Posterior cingulate gyrus (tissue), 11 donors: ENCODE measurements at regions not wholly inside any gene's neighbourhood (a gene's known extent, or its start where the extent isn't known, plus 50 kb on each side); places are given as distances from the start of the nearest gene placed in this dataset.
"Not testable (repeated sequence)": the region's sequence is repeated elsewhere in the genome, so short reads cannot be mapped to it uniquely, and the experiment has no call there.

Source experiments
- DNase-seq, 10 donors: peaks; one replicate each; pipeline versions ENCODE4 v3.0.0 to v3.0.0-alpha.2; 2020 to 2021; ENCODE audit warnings: mixed read lengths in 3 of 10
- intact Hi-C: fragments of 100-400 bp; cut with DNase I; formaldehyde crosslinking; loops from one replicate; pipeline ENCODE4 v1.15.1; 2023

DNA sequence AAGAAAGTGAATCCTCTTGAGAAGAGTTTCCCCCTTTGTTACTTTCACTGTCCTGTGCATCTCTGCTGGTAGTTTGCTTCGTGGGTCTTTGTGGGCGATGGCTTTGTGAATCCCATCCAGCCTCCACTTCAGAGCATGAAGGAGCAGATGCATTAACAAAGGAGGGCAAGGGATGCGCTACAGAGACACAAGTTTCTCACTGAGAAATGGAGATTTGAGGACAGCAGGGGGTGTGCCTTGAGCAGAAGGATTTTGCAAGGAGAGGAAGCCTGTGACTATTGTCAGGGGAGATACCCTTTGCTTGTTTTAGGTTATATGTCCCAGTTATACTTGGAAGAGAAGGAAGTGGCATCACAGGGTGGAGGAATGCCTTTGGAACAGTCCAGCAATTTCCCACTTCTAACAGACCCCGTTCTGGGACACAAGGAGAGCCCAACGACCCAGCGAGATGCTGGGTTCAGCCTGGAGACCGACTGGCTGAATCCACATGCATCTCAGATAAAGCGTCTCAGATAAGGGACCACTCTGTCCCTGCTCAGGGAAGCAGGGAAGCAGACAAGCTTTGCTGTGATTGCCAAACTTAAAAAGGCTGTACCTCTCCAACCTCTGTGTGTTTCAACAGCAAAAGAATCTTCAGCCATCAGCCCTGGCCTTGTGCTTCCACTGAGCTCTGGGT, 314.6 kb upstream of the GATB start:
- no peak for DNase-seq
- intact Hi-C loops = no loop called here

DNA sequence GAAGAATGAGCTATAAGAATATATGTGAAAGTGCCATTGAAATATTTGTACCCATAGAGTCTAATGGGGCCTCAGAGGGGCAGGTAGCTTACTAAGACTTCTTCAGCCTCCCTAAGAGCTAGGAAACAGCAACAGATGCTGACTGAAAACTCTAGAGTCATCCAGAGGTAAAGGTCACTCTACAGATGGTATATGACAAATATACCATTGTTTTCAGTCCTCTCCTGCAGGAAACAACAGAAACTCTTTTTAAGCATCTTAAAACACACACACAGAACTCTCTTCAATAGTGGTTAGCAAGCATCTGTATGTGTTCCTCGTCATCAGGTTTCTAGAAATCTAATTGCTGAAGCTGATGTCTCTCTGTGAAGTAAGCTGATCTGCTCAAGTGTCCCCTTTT, 313.8 kb upstream of the GATB start:
- intact Hi-C loops = no loop called here

DNA sequence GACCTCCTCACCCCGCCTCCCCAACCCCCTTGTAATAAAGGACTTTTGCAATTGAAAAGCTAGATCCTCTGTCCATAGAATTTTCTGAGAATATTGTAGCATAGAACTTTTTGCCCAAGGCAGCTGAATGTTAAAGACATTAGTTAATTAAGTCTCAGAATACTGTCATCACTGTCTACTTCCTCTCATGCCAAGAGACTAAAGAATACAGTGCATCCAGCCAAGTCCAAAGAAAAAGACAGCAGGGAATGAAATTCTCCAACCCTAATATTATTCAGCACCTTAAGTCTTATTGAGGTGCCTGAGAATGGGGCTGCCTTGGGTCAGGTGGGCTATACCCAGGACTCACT, 313.3 kb upstream of the GATB start:
- DNase-seq = no peak
- intact Hi-C loops = no loop called here

More for the DNA sequence above, 313.8 kb upstream of the GATB start:
- no peak for DNase-seq

DNA sequence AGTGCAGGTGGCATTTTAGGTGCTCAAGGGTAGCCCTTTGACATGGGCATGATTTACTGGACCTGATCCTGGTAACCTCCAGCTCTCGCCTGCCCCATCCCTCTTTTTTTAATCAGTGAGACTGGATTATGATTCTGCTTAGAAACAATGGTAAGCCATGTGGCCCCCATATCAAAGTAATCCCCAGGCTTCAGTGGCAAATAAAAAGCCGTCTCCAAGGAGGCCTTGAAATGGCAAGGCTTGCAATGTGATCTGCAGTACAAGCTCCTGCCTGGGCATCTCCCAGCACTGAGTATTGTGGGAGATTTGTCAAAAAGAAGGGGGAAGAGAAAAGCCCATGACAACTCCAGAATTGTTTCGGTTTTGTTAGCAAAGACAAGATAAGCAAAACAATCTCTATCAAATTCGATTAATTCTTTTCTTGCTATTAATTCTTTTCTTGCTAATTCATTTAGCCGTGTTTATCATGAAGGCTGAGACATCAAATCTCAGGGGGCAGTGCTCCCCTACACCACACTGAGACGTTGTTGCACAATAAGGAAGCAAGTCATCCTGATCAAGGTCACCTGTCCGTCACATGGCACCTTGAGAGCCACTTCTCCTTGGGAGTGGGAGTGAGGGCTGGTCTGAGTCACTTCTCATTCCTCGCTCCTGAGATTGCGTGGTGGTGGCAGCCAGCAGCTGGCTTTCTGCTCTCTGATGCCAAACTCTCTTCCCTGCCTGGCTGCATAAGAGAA, 312.7 kb upstream of the GATB start:
- DNase-seq = peak in 2 of 10 donors; percentile 84 to 85
- intact Hi-C loops = no loop called here

DNA sequence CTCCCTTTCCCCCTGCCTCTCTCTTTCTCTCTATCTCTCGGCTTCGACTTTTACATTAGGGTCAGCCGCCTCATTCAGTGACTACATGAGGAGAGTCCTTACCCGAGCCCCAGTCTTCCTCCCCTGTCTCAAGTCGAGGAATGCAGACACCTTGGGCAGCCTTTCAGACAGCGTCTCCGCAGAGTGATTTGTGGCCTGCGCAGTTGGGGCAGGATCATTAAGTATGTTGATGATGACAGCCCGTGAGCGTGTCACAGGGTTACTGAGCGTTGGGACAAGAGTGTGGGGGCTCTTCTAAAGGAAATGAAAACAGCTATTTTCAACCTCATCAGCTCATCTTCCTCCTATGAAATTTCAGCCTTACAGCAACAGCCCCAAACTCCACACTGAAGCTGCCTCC, 312.1 kb upstream of the GATB start:
- DNase-seq = no peak

DNA sequence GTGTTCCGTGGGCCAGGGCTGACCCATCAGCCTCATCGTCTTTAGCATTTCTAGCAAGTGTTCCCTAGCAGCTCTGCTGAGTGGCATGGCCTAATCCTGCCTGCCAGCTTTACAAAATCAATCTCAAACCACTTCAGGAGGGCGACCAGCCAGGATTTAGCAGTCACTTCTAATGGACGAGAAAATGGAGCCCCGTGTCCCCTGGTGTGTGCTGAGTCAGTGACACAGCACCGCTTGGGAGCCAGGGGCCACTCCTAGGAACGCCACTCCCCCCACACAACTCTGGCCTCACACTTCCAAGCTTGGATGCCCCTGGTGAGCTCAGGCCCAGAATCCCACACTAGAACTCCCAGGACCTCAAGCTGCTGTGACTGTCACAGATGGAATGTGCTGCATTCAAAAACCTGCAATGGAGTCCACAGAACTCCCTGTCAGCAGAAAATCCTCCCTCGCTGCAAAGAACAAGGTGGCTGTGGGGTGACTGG, 311.2 kb upstream of the GATB start:
- intact Hi-C loops = no loop called here
- DNase-seq = no peak

More for the DNA sequence above, 312.1 kb upstream of the GATB start:
- intact Hi-C loops = no loop called here

DNA sequence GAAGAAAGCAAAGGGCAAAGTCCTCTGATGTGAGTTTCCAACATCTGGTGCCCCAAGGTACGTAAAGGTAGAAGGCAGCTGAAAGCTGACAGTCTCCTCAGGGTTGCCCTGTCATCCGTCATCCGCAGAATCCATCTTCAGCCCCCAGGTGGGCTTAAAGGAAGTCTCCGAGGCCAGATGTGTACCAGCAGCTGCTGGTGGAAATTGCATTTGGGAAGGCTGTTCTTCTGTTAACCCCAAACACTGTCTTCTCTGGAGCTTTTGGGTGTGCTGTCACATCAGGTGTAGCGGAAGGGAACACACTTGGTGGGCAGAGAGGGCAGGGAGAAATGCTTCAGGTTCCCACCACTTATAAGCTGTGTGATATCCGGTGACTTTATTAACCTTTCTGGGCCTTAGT, 310.0 kb upstream of the GATB start:
- intact Hi-C loops = no loop called here
- no peak for DNase-seq

DNA sequence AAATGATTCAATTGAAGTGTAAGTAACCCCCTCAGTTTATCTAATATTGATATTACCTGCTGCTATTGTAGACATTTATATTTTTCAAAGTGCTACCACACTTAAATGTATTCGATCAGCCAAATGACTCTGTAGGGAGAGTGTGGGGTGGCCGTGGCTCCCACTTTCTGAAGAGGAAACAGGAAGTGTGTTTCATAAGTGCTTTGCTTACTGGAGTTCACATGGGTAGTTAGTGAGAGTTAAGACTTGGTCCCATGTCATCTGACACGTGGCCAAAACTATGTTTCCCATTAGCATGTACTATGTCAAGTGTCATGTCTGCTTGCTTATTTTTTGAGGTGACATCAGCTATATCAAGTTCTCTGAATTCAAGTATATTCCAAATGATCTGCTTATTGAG, 308.1 kb upstream of the GATB start:
- intact Hi-C loops = no loop called here
- DNase-seq = no peak

DNA sequence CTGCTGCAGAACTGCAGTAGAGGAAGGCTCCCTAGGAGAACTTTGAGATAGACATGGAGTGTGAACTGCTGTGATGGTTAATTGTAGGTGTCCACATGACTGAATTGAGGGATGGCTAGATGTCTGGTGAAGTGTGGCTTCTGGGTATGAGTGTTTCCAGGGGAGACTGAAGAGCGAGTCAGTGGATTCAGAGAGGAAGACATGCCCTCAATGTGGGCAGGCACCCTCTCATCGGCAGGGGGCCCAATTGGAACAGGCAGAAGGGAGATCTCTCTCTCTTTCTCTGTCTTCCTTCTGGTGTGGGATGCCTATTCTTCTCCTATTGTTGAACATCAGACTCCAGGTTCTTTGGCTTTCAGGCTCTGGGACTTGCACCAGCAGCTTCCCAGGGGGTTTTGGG, 304.7 kb upstream of the GATB start:
- DNase-seq = no peak
- intact Hi-C loops = no loop called here

DNA sequence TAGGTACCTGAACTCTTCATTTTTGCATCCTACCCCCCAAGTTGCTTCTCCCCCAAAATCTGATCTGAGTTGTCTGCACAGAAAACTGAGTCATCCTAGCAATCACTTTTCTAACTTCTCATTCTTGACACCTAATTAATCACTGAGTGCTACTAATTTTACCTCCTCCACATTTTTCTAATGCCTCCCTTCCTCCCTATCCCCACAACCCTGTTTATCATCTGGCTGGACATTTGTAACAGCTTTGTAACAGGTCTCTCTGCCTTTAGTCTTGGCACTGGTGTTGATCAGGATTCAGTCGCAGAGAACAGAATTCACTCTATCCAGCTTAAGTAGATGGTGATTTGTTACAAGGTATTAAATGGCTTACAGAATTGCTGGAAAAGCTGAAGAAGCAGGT, 303.9 kb upstream of the GATB start:
- intact Hi-C loops = no loop called here
- DNase-seq = no peak

DNA sequence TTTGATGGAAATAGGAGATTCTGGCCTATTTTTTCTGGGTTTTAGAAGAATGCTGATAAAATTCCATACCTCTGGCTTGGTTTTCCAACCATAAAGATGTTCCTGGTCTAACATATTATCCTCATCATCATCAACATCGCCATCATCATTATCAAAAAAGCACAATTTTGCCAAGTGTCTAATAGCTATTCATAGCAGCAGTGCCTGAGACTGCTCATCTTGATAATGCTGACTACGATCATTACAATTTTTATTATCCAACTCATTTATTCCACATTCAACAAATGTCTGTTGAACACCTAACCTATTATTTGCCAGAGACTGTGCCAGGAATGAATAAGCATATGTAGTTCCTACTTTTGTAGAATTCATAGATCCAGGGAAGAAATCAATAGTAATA, 303.5 kb upstream of the GATB start:
- no peak for DNase-seq
- intact Hi-C loops = no loop called here

DNA sequence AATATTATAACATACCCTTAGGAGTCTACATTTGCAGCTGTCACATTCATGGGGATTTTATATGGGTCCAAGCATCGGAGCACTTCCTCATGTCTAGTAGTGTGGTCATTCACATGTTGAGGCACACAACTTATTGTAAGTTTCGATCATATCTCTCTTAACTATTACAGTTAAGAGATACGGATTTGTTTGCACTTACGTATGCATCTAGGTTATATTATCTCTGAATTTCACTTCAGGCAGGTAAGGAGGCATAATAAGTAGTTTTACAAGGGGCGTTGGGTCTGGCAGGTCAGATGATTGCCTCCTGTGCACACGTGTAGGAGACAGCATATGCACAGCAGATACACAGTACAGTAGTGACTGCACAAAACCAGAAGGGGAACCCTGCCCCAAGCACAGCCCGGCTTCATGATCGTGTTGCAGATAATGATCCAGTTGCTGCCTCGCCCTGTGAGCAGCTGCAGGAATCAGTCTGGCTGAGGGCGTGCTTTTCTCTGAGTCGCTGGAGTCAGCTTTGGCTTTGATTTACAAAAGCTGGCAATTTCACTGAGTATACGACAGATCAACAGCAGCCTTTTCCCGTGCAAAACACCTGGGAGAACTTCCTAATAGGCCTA, 302.9 kb upstream of the GATB start:
- intact Hi-C loops = no loop called here
- peak in 2 of 10 donors; percentile 85 to 87 for DNase-seq

DNA sequence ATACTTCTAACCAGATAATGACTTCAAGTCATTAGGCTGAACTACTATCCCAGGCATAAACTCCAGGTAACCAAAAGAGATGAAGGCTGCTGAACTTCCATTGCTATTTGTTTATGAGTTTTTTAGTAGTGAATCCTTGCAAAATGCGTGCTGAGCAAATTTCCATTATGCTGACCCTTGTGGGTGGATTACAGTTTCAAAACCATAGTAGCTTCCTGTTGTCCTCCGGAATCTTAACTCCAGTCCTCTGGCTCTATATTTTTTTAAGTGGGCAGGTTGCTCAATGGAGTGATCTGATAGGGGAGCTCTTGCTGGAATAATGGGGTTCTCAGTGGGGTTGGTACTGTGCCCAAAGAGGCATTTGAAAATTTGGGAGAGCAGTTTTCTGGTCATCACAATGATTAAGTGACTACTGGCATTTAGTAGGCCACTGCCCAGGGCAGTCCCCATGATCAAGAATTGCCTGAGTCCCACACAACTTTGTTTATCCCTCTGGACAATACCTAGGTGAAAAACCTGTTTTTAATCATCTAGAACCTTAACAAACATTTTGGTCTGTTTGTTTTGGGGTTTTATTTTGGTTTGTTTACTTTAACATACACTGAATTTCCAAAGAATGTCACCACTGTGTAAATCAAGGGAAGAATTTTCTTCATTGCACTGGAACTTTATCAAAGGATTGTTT, 302.3 kb upstream of the GATB start:
- DNase-seq = no peak
- intact Hi-C loops = no loop called here

DNA sequence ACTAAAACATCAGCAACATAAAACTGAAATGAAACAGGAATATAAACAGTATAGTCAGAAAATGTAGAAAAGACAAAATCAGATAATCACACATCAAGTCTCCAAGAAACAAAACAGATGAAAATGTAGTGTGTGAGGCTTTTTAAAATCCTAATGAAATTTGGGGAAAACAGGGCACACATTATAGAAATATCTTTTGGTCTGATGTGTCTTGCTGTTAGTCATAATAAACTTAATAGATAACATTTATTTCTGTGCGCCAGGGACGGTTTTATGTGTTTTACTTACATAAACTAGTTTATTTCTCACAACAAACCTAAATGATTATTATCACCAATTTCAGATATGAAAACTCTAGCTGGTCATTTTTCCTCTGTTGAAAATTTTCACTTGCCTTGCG, 293.9 kb upstream of the GATB start:
- no peak for DNase-seq
- intact Hi-C loops = no loop called here

DNA sequence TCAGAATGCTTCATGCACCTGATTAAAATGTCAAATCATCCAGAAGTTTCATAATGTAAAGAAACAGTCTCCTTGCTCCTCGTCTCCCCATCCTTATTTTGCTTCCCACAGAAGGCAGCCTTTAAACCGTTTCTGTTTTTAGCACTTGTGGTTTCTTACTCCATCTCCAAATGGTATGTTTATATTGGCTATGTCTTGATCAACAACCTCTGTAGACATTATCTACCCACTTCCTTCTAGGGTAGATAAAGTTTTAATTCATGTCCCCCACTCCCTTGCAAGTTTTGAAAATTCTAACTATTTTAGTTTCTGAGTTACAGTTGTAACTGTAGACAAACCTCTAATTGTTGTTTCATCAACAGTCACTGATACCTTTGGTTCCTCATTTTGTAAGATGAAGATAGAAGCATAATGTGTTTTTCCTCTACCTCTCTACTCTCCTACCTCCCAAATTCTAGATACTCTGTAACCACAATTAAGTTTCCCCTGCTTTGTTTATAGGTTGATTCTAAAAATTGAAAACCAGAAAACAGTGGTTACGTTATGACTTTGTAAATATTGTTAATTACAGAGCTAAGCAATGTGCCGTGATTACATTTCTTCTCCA, 291.7 kb upstream of the GATB start:
- DNase-seq = no peak
- intact Hi-C loops = no loop called here

DNA sequence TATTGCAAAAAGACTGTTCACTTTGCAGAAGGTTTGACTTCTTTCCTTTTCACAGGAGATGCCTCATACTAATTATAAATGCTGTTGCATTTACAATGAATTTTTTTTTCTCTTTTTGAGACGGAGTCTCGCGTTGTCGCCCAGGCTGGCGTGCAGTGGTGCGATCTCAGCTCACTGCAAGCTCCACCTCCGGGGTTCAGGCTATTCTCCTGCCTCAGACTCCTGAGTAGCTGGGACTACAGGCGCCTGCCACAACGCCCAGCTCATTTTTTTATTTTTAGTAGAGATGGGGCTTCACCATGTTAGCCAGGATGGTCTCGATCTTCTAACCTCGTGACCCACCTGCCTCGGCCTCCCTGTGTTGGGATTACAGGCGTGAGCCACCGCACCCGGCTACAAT, 290.5 kb upstream of the GATB start:
- DNase-seq = peak in 1 of 10 donors; percentile 57
- intact Hi-C loops = not testable (repeated sequence)

DNA sequence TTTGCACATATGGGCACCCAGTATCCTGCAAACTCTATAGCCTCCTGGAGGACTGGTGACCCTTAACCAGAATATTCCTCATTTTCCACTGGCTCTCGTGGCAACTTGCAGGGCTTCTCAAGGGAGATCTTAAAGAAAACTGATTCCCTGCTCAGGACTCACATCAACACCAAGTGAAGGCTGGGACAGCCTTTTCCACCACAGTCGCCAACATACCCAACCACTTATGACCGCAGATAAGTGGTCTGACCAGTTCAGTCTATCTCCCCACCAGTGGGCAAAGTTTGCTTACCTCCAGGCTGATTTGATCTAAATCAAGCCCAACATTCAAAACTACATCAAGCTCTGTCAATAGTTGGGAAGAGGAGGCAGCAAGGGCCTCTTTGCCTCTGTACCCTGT, 289.3 kb upstream of the GATB start:
- intact Hi-C loops = no loop called here
- DNase-seq = no peak

DNA sequence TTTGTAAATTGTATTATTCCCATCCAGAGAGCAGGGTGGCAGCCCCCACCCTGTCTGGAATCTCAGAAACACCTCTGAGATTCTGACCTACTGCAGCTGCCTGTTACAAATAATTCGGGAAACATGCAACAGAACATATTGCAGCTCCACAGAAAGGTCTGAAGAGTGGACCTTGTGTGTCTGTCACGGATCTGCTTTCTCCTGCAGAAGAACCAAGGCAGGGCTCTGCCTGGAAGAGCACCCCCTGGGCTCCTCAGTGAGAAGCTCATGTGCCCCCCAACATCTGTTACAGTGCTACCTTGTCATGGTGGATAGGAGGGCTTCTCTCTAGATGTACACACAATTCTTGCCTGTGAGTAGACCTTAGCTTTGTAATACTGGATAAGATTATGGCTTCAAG, 286.6 kb upstream of the GATB start:
- peak in 1 of 10 donors; percentile 50 for DNase-seq
- intact Hi-C loops = no loop called here

DNA sequence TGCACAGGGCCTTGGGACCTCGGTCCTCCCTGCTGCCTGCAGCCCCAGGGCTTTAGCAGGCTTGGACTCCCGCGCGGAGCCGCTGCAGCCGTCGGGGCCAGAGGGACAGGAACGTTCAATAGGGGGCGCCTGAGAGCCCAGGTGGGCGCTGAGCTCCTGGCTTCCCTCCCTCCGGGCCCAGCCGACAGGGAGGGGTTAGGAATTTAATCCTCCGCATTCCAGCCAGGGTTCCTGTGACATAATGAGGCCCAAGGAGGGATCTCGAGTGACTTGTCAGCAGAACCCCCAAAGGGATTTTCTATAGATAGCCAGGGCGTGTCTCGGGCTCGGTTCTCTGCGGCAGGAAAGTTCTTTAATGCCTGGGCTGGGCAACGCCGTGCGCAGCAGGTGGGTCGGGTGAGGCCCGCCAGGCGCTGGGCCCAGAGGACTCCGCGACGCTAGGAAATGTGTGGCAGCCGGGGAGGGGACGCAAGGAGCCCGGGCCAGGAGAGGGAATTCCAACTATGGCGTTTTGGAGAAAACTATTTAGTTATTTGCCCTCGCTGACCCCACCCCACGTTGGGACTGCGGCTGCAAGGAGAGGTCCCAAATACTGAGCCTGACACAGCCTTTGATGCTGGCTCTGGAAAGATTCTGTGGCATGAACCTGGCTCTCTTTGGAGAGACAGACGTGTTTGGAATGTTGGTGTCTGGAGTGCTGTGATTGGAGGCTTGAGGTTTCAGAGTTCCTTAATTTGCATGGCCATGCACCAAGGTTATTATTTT, 285.2 kb upstream of the GATB start:
- intact Hi-C loops = no loop called here
- DNase-seq = peak in 1 of 10 donors; percentile 72

DNA sequence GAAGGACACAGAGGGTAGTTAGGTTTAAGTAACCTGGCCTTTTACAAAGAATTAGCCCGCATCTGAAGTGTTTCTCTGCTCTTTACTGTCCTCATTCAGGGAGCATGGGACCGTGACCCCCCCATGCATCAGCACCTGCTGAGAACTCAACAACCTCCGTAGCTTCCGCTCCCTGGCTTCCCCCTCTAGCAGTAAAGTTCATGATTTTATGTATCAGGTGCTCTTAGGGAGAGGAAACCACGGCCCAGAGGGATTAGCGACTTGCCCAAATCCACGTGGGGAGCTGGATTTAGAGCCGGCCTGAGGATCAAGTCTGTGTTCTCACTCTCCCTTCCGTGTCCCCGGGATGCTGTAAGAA, 284.6 kb upstream of the GATB start:
- no peak for DNase-seq
- intact Hi-C loops = no loop called here
